HG03342 (cell line): ENCODE measurements at regions not wholly inside any gene's neighbourhood (a gene's known extent, or its start where the extent isn't known, plus 50 kb on each side); places are given as distances from the start of the nearest gene placed in this dataset.

Experiments used
- ATAC-seq: cut with Tn5 transposase; IDR thresholded peaks from one replicate; pipeline ENCODE4 v1.9.1; 2021; ENCODE audit warnings: mild to moderate bottlenecking, moderate library complexity; ENCODE audit not compliant: unreplicated experiment

DNA sequence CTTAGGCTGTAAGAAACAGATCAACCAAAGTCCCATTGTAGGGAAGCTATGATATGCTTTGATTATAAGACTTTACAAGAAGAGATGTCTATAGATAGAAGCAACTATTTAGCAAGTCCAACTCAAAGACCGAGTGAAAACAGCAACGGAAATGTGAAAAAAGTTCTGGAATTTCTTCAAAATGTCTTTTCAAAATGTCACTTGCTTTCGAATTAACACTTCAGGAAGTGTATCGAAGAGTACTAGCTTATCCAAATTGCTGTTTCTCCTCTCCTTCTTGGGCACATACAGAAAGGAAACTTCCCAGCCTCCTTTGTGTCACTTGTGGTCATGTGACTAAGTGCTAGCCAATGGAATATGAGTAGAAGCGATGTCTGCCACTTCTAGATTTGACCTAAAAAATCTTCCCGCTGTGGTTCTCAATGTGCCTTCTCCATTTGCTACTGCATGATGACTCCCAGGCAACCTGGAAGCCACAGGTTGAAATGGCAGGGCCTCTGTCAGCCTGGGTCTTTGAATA is 89.9 kb downstream of the TSEN15 start:
- no peak for ATAC-seq

DNA sequence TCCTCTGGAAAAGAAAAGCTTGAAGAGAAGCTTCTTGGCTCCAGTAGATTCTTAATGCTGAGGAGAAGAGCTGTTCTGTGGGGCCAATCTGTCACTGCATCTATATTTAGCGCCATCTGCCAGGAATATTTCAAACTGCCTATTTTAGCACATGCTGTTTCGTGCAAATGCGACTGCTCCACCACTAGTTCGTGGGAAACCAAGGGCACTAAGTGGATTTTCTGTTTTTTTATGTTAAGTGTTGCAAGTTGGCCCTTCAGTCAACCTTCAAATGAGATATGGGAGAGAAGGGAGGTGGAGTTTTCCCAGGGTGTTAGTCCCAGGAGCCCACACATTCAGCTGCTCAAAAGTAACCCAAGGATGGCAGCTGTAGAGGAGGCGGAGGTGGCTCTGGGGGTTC is 91.9 kb downstream of the TSEN15 start:
- no peak for ATAC-seq

DNA sequence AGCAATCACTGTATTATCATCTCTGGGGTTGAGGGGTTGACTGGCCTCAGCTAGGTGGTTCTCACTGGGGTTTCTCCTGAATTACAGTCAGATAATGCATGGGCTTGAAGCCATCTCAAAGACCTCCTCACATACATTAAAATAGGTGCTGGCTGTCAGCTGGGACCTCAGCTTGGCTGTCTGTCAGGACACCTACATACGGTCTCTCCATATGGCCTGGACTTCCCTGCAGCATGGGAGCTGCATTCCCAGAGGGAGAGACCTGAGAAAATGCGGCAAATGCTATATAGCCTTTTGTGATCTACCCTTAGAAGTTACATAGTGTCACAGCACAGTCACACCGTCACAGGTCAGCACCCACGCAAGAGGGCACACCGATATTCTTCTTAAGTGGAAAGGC is 93.6 kb downstream of the TSEN15 start:
- ATAC-seq, result no peak

DNA sequence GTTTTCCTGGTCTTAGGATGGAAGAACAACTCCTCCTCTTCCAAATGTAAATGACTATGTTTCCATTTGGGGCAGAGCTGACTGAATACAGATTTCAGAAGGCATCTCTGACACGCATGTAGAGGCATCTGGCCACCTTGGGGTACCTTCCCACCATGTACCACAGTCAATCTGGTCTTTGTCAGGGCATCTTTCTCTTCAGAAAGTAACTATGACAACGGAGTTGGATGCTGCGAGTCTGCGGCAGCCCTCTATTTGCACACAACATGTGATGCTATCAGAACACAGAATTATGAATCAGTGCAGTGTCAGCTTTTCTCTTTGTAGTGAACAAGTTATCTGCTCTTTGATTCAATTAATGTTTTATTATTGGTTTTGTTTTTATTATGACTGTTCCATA is 94.7 kb downstream of the TSEN15 start:
- no peak for ATAC-seq

DNA sequence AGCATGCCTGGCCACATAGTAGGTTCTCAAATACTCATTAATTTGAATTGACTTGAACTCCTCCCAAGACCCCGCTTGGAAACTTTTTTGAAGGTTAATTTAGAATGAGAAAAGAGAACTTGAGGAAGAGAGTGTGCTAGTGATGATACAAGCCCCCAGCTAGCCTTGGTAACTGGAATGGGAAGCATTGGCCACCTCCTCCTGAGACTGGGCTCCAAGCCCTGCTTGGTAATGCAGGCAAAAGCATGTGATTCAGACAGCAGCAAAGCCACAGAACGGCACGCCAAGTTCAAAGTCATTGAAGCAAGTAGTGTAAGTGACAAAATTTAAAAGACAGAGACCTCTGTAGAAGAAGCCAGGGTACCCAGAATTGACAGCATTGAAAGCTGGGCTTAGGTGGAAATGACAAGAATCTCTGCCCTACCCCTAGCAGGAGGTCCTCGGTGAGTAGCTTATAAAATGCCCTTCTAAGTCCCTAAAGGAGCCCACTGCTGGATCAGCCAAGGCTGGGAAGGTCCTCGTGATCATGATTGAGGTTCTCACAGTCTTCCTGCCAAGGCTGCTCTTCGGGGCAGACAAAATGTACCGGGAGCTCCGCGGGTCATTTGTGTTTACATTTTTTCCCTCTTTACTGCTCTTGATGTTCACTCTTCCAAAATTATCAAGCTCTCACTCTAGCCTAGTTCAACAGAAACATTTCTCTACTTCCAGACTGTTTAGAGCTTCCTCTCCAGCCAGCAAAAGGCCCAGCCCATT is 99.4 kb downstream of the TSEN15 start:
- no peak for ATAC-seq

DNA sequence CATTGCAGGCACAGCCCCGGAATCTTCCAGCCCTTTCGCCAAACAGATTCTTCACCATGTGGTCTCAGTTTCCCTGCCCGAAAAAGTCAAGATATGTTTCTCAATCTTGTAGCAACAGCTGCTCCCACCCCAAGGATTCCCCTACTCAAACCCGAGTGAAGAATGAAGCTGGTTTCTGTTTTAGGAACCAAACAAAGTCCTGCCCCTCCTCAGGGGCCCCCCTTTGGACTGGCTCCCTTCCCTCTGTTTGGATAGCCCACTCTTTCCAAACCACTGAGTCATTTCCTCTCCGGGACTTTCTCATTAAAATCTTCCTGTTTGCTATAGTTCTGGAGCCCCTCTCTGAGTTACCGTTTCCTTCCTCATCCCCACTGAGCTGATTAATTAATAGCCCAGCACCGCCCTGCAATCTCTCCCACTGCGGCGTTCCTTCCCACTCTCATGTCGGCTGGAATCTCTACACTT is 100.9 kb downstream of the TSEN15 start:
- no peak for ATAC-seq

DNA sequence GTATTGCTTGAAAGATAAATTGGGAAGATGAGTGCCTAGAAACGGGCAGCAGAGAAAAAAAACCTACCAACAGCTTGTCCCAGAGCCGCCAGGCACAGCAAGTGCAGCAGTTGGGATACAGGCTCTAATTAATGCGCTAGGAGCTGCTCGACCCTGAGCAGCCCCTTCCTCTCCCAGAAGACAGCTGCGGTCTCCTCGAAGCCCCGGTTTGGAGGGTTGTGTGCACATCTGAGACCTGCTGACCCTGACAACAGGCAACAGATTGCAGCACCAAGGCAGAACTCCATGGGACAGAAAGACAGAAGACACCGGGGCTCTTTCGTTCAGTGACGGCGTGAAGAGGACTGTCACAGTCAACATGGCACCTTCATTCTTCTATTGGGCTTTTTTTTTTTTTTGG is 101.4 kb downstream of the TSEN15 start:
- no peak for ATAC-seq

DNA sequence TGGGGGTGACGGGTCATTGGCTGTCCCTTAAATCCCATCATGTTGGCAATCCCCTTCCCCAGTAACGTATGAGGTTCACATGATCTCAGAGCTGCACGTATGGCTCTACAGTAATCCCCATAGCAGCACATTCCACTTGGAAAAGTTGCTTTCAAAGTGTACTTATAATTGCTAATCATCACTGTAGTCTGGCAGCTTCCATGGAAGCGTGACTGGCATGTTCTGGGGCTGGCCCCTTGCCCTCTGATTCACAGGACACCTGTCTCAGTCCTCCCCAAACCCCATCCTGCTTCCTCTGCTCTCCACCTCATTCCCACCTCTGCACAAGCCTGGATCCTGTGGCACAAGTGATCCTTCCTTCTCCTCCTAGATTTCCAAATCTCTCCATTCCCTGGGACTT is 102.2 kb downstream of the TSEN15 start:
- ATAC-seq, result no peak

DNA sequence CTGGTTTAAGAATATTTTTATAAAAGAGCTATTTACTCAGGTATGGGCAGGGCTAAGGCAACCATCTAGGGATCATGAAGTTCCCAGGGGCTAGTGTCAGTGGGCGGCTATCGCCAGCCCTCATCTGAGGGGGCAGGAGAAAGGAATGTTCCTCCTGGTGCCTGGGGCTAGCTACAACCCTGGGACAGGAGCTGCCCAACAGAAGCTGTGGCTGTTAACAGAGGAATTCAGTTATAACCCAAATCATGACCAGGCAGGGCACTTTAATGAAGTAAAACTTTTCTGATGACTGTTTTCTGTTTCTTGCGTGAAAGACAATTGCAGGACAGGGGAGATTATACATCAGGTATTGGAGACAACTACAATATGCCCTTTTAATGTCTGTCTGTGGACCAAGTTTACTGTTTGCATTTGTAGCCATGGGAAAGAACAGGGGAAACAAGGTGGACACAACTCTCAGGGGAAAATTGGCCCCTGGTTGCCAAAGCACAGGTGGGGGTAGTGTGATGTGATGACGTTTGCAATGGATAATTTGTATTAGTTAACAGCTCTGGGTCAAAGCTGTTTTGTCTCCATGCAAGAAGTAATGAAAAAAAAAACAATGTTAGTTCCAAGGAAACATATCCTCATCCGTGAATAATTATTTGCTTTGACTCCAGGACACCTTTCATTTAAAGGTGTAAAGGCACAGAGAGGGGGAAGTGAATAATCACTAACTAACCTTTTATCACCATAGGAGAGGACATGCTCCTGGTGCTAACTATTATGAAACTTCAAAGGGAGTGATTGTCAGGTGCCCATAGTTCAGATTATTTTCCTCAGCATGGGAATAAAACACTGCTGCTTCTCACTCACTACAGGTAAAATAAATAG is 105.2 kb downstream of the TSEN15 start:
- no peak for ATAC-seq

DNA sequence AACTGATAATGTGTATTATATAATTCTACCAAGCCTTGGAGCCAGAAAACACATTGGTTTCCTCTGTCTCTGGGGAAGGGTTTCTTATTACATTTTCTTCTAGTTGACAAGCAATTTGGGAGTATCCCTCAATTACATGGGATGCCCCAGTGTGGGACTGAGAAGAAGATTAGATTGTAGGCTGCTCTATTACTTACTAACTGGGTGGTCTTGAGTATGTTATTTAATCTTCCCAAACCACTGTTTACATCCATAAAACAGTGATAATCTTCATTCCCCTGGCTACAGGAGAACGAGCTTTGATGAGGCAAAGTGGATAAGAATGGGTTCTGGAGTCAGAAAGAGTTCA is 105.8 kb downstream of the TSEN15 start:
- no peak for ATAC-seq

DNA sequence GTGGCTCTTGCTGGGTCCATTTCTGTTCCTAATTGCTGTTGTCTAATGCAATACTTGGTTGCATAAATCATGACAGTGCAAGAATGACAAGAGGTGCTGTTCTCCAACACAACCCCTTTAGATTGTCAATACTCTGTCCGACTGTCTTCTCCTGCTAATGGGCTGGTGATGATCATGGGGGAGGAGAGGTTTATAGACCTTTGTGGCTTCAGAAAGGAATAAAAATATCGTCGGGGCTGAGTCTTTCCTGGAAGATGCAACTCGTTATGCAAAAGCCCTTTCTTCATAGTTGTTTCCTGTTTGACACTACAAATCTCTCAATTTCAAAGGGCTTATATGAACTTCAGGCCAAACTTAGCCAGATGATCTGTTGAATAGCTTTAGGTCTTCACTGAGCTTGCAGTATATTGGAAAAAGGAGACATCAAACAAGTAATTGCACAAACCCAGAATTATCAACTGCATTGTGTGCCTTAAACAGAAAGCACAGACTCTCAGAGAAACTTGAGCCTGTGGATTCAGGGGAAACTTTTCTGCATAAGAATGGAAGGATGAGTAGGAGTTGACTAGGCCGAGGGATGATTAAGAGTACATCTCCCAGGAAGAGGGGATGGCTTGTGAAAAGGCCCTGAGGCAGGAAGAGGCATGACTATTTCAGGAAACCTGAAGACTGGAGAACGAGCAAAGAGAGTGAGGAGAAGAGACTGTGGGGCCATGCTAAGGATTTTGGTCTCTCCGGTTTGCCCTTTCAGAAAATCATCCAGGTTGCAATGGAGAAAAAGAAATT is 107.6 kb downstream of the TSEN15 start:
- ATAC-seq, result no peak

DNA sequence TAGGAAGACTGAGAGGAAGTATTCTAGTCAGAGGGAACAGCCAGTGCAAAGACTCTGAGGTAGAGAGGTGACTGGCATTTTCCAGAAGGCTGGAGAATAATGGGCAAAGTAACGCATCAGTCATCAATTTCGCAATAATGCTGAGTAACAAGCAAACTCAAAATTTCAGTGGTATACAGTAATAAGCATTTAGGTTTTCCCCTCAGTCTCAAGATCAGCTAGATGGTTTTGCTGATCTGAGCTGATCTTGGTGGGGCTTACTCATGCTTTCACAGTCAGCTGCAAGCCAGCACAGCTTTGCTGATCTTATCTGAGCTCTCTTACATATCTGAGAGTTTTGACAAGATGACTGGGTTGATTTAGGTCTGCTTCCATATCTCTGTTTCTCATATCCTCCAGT is 108.7 kb downstream of the TSEN15 start:
- no peak for ATAC-seq

DNA sequence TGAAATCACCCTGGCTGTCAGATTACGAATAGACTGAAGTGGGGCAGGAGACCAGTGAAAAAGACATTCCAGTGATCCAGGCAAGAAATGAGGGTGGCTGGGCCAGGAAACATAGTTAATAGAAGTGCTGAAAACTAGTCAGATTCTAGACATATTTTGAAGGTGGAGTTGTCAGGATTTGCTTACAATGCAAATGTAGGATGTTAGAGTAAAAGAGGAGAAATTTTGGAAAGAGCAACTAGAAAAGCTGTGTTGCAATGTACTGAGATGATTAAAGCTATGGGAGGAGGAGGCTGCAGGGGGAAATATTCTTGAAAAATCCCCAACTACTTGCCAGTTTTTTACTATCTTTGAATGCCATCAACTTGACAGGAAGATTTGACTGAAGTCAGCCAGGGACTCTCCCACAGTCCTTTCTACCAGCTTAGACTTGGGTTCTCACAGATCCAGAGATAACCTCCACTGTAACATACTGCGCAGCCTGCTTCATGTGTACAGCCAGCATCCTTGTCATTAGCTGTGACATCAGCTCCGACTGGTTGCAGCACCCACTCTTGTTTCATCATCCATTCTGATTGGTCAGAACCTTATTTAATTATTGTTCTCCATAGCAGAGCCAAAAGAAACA is 109.7 kb downstream of the TSEN15 start:
- ATAC-seq, result no peak

DNA sequence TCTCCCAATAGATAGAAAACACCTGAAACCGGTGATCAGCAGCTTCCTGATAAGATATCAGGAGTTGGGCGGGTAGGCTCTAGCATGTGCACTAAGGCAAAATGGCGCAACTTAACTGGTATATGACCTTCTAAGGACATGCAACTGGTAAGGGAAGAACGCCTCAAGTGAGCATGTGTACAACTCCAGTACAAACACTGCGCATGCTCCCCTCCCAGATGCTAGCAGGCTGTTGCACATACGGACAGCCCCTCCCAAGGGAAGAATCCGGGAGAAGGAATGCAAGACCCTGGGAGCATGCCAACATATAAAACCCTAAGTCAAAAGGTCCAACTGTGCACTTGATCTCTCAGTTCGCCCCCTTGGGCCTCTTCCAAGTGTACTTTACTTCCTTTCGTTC is 110.8 kb downstream of the TSEN15 start:
- ATAC-seq, result no peak

DNA sequence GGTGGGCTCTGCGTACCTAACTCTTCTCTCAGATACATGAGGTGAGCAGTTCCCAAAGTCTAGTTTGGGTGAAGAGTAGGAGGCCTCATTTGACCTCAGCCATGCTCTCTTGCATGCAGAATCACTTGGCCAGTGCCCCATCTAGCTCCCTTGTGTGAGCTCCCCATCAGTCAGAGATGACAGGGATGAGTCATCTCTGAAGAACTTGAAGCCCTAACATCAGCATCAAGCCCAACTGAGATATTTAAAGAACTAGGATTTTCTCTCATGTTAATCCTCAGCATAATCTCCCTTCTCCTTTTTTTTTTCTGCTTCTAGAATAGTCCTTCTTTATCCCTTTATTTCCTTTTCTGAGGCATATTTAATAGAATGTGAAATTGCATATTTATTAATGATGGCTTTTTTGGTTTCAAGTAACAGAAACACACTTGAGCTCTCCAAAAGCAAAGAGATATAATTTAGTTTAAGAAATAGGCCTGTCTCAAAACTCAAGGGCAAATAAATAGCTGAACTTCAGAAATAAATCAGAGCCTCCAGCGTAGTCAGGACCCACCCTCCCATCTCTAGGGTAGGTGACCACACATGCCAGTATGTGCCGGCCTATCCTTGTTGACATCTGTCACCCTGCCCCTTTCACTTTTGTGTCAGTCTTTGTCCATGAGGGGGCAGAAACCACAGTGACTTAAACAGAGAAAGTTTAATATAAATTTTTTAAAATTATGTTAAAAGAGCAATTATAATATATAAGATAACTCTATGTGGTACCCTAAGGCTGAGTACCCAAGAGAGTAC is 112.3 kb downstream of the TSEN15 start:
- ATAC-seq, result peak; percentile 82

DNA sequence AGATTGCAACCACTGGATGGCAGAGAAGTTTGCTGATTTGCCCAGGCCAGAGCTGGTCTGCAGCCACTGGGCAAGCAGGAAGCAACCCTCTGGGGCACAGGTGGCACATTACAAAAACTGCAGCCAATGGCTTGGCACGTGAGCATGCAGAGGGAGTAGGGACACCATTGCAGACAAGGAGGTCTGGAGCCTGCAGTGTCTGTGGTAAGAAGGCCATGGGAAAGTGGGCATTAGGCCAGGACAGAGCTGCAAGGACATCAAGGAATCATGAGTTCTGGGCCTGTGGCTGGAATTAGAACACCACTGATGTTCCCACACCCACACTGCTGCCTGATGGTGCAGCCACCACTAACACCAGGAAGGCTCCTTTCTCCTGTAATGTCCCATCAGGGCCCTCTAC is 113.0 kb downstream of the TSEN15 start:
- no peak for ATAC-seq

DNA sequence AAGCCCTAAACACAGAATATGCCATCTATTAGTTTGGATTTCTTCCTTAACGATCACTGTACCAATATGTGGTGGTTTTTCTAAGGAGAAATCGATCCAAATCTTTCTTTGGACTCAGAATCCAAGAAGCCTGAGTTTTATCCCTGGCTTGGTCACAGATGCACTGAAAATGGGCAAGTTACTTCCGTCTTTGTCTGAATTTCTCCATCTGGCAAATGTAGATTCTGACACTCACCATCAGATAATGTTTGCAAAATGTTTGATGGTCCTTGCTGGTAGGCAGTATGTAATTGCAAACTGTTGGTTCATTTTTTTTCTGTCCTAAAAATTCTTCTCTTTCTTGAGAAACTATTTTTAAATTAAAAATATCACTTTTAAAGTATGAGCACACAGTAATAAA is 115.0 kb downstream of the TSEN15 start:
- no peak for ATAC-seq

DNA sequence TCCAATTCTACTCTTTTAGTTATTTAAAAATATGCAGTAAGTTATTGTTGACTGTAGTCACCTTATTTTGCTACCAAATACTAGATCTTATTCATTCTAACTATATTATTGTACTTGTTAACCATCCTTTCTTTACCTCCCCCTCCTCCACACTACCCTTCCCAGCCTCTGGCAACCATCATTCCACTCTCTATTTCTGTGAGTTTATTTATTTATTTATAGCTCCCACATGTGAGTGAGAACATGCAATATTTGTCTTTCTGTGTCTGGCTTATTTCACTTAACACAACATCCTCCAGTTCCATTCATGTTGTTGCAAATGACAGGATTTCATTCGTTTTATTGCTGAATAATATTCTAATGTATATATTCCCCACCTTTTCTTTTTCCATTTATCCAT is 115.8 kb downstream of the TSEN15 start:
- no peak for ATAC-seq

DNA sequence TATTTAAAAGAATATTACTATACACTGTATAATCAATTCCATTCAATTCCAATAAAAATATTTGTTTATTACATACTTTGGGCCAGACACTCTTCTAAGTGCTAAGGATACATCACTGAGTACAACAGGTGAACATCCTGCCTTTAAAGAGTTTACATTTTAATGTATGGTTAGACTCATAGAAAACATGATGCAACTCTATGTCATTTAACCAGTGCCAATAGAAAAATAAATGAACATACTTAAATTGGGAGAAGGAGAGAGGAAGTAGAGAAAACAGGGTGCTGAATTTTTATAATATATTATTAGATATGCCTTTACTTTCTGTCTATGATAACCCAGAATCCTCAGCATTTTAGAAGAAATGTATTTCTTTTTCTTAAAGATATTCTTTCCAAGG is 119.2 kb downstream of the TSEN15 start:
- ATAC-seq, result no peak

DNA sequence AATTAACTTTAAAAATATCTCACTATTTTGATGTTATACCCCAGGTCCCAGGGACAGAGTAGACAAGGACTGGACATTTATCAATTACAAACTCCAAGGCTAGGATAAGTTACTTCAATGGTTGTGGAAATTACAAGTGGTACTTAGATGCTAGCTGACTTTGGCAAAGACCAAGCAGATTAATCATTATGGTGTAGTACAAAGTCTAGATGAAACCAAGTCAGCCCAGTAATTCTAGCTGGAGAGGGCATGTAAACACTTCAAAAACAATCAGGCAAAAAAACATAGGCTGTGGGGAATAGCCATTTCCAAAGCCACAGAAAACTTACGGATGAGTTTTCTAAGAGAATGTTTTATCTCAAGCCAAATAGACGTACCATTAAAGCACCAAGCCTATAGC is 124.5 kb downstream of the TSEN15 start:
- ATAC-seq, result no peak
